OCI-LY3 (cell line): ENCODE measurements at regions not wholly inside any gene's neighbourhood (a gene's known extent, or its start where the extent isn't known, plus 50 kb on each side); places are given as distances from the start of the nearest gene placed in this dataset.

Experiments used
- H2AFZ ChIP-seq: fragments of 200-600, 300-600 bp; shearing (Covaris generic); 2 replicates; pipeline ENCODE4 v1.6.0; 2014; ENCODE audit warnings: antibody characterized with exemption, low read depth, low read length
- H3K27ac ChIP-seq: fragments of 200-600, 300-600 bp; sonication (generic); 2 replicates; pipeline ENCODE4 v1.5.1; 2014; ENCODE audit warnings: mild to moderate bottlenecking, low read length, moderate library complexity, mixed read lengths
- H3K27me3 ChIP-seq: fragments of 200-600, 300-600 bp; sonication (generic); 2 replicates; pipeline ENCODE4 v1.6.1; 2014; ENCODE audit warnings: low read depth, low read length, mixed read lengths
- H3K36me3 ChIP-seq: fragments of 200-600, 300-600 bp; sonication (generic); replicated peaks from 2 replicates; pipeline ENCODE3; 2014; ENCODE audit warnings: low read depth, low read length, mixed read lengths
- H3K4me1 ChIP-seq: fragments of 300-600, 200-600 bp; sonication (generic); 2 replicates; pipeline ENCODE4 v1.6.1; 2014; ENCODE audit warnings: low read length, mixed read lengths
- H3K4me2 ChIP-seq: fragments of 200-600, 300-600 bp; sonication (generic); 2 replicates; pipeline ENCODE4 v1.6.1; 2014; ENCODE audit warnings: low read length, mixed read lengths
- H3K4me3 ChIP-seq: fragments of 300-600, 200-600 bp; sonication (generic); 2 replicates; pipeline ENCODE4 v1.5.1; 2014; ENCODE audit warnings: antibody characterized with exemption, mild to moderate bottlenecking, low read length, moderate library complexity
- H3K79me2 ChIP-seq: fragments of 300-600, 200-600 bp; shearing (Covaris generic); 2 replicates; pipeline ENCODE4 v1.6.1; 2014; ENCODE audit warnings: mild to moderate bottlenecking, low read length, mixed read lengths
- H3K9ac ChIP-seq: fragments of 300-600, 200-600 bp; shearing (Covaris generic); 2 replicates; pipeline ENCODE4 v1.6.0; 2014; ENCODE audit warnings: mild to moderate bottlenecking, low read length, moderate library complexity
- H3K9me3 ChIP-seq: fragments of 200-600, 300-600 bp; shearing (Covaris generic); 2 replicates; pipeline ENCODE4 v1.6.1; 2014; ENCODE audit warnings: low read length, mixed read lengths; ENCODE audit not compliant: insufficient read depth
- H4K20me1 ChIP-seq: fragments of 200-600, 300-600 bp; sonication (generic); 2 replicates; pipeline ENCODE4 v1.6.1; 2016; ENCODE audit warnings: low read length, mixed read lengths; ENCODE audit not compliant: insufficient read depth
- CTCF ChIP-seq: fragments of 200-600, 300-600 bp; sonication (generic); IDR thresholded peaks from 2 replicates; pipeline ENCODE4 v1.5.1; 2014; ENCODE audit warnings: antibody characterized with exemption, low read length, low read depth
- EZH2phosphoT487 ChIP-seq: fragments of 200-600 bp; shearing (Covaris generic); IDR thresholded peaks from 2 replicates; pipeline ENCODE4 v1.6.1; 2018; ENCODE audit warnings: antibody characterized with exemption, mixed run types, low read depth

- Histone ChIP-seq H3K36me3 (no peaks in the 10 kb centered on the region), H3K4me3 (no peak overlapping the region), H3K79me2 (no peaks in the 10 kb centered on the region), H3K4me1 (no peaks in the 10 kb centered on the region), H3K9ac (no peak overlapping the region), H4K20me1 (no peaks in the 10 kb centered on the region), H3K27me3 (peaks cover 13% of the 10 kb centered on the region), H3K27ac (no peak overlapping the region), H2AFZ (no peak overlapping the region), H3K9me3 (no peaks in the 10 kb centered on the region), H3K4me2 (no peak overlapping the region)
- TF ChIP-seq CTCF (no peak), EZH2phosphoT487 (no peak)
Measured at GRCh38 chr9:85347541-85347940, 394.2 kb downstream of the AGTPBP1 start.

- Histone ChIP-seq H4K20me1 (no peaks in the 10 kb centered on the region), H3K4me2 (no peak overlapping the region), H3K4me3 (no peak overlapping the region), H3K9me3 (no peaks in the 10 kb centered on the region), H2AFZ (no peak overlapping the region), H3K79me2 (no peaks in the 10 kb centered on the region), H3K9ac (no peak overlapping the region), H3K27ac (no peak overlapping the region), H3K36me3 (no peaks in the 10 kb centered on the region), H3K27me3 (peaks cover 15% of the 10 kb centered on the region), H3K4me1 (no peaks in the 10 kb centered on the region)
- TF ChIP-seq EZH2phosphoT487 (no peak), CTCF (no peak)
Measured at GRCh38 chr9:85344901-85345300, 396.9 kb downstream of the AGTPBP1 start.

GRCh38 chr9:85339338-85339737, 402.4 kb downstream of the AGTPBP1 start:
- Histone ChIP-seq H3K4me1 (no peaks in the 10 kb centered on the region), H3K9ac (no peak overlapping the region), H4K20me1 (no peaks in the 10 kb centered on the region), H3K79me2 (no peaks in the 10 kb centered on the region), H3K36me3 (no peaks in the 10 kb centered on the region), H3K27me3 (peaks cover 21% of the 10 kb centered on the region), H3K4me3 (no peak overlapping the region), H3K4me2 (no peak overlapping the region), H3K9me3 (no peaks in the 10 kb centered on the region), H3K27ac (no peak overlapping the region), H2AFZ (no peak overlapping the region)
- TF ChIP-seq EZH2phosphoT487 (no peak), CTCF (no peak)

GRCh38 chr9:85334228-85334627, 407.5 kb downstream of the AGTPBP1 start:
- H2AFZ ChIP-seq, result no peak overlapping the region
- no peaks in the 10 kb centered on the region for H4K20me1 ChIP-seq
- no peak overlapping the region for H3K9ac ChIP-seq
- H3K4me3 ChIP-seq, result no peak overlapping the region
- no peaks in the 10 kb centered on the region for H3K4me1 ChIP-seq
- no peaks in the 10 kb centered on the region for H3K36me3 ChIP-seq
- no peaks in the 10 kb centered on the region for H3K79me2 ChIP-seq
- TF ChIP-seq EZH2phosphoT487 (no peak), CTCF (no peak)
- no peaks in the 10 kb centered on the region for H3K9me3 ChIP-seq
- no peak overlapping the region for H3K27ac ChIP-seq
- peaks cover 9% of the 10 kb centered on the region; the same call in 1 of the 2 replicates for H3K27me3 ChIP-seq
- no peak overlapping the region for H3K4me2 ChIP-seq
